GM21723 (cell line): ENCODE measurements at regions not wholly inside any gene's neighbourhood (a gene's known extent, or its start where the extent isn't known, plus 50 kb on each side); places are given as distances from the start of the nearest gene placed in this dataset.

Experiments
- ATAC-seq: cut with Tn5 transposase; IDR thresholded peaks from one replicate; pipeline ENCODE4 v1.9.1; 2021; ENCODE audit warnings: mild to moderate bottlenecking, moderate library complexity; ENCODE audit not compliant: unreplicated experiment

DNA sequence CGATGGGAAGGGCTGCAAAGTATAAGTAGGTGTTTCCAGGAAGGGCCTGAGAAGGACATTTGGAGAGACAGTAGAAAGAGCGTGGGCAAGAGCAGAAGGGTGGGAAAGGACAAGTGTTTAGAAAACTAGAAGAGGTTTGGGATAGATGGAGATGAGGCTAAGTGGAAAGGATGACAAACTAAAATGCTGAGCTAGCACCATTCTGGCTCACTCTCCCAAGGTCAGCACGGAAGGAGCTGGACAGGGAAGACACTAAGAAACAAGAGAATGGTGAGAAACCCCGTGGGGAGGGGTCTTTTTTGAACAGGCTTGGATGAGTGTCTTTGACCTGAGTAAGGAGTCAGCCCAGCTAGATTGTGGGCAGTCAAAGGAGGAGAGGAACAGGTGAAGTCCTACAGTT, 286.0 kb downstream of the CDK5RAP2 start:
- ATAC-seq: no peak

GRCh38 chr9:120292606-120293005, 287.4 kb downstream of the CDK5RAP2 start:
- ATAC-seq: no peak

GRCh38 chr9:120291050-120291449, 288.9 kb downstream of the CDK5RAP2 start:
- no peak for ATAC-seq

DNA sequence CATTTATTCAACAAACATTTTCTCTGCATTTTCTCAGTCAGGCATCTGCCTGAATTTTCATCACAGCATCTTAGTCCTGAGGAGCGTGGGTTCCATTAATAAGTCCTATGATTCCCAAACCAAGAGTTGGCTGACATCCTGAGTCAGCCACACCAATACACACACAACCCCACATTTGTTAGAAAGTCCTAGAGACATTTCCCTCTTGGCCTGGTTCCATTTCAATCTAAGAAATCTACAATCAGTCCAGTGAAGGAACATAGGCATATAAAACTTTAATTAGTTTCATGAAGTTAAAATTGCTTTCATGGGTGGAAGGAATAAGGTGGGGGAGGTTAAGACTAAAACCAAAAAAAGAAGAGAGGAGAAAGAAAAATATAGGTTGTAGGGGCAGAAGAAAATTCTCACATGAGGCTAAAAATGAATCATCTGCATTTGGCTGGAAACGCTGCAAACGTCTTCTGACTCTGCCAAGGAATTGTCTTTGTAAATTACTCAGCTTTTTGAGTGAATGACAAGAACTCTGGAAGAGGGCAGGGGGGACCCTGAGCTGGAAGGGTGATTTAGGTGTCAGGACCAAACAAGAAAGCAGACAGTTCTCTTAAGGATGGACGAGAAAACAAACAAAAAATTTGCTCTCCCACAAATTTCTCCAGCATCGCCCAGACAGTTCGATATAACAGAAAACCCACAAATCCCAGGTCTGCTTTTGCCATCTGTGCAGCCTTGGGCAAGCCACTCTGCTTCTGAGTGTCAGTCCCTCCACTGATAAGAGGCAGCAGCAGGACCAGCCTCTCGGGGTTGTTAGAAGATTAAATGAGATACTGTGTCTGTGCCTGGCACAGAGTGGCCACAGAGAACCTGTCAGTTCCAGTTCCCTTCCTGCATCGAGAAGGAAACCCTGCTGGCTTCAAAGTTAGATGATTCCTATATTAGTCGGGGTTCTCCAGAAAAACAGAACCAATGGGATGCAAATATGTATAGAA, 289.7 kb downstream of the CDK5RAP2 start:
- ATAC-seq: no peak

DNA sequence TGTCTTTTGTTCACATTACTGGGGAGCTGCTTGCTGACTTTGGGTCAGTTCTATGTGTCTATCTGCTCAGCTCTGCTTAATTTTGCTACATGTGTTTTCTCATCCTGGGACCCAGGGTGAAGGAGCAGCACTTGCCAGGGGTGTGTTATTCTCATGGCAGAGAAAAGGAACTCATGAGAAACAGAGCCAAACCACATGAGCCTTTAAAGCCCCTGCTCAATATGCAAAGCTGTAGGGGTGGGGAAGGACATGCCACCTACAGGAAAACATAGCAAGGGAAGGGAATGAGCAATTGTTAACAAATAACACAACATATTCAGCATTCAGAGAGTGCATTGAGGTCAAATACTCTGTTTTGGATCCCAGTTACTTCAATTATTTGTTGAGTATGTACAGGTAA, 290.9 kb downstream of the CDK5RAP2 start:
- ATAC-seq: no peak

- ATAC-seq: no peak
Observed at GRCh38 chr9:120286530-120286929, 293.4 kb downstream of the CDK5RAP2 start.

DNA sequence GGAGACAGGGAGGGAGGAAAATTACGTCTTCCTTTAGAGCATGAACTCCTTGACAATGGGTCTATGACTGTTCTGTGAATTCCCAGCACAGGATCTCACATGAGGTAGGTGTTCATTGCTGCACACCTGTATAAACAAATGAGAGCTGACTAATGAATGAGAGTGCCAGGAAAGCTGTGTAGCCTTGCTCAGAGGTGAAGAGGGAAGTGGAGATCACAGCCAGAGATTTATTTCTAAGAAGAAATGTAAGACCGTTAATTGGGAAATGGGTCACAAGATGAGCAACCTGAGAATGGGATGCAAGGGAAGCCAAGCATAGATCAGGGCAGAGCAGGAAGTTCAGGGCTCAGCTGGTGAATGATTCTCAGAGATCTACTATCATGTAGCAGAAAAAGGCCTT, 295.1 kb downstream of the CDK5RAP2 start:
- ATAC-seq: no peak

- ATAC-seq: no peak
Observed at GRCh38 chr9:120281665-120282064, 298.3 kb downstream of the CDK5RAP2 start.

GRCh38 chr9:120267929-120268328, 312.0 kb downstream of the CDK5RAP2 start:
- ATAC-seq: no peak

DNA sequence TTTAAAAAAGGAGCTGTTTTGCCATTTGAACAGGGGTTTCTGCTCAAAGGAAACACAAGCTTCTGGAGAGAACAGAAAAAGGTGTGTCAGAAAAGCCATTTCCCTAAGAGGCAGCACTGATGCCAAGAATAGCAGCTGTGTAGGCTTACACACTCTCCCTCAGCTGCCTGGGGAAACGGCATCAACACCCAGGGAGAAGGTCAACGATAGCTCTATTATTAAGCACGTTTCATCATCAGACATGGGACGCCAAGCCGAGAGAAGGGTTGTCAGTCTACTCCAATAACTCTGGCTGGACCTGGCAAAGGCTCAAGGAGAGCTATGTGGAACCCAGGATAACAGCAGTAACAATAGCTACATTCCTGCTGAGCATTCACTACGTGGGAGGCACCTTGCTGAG, 314.2 kb downstream of the CDK5RAP2 start:
- ATAC-seq: no peak

DNA sequence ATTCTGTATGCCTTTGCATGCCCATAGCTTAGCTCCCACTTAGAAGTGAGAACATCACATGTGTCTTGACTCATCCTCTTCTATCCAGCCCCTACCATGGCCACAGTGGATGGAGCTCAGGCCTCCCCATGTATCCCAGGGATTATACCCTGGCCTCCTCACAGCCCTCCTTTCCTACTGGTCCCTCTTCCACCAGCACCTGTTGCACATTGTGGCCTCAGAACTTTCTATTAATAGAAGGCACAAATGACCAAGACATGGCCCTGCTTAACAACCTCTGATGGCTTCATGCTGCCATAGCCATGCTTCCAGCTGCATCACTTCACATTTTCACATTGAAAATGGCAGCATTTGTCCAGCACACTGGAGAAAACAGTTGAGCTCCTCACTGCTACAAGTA, 315.4 kb downstream of the CDK5RAP2 start:
- no peak for ATAC-seq

- ATAC-seq: no peak
Observed at GRCh38 chr9:120263836-120264235, 316.1 kb downstream of the CDK5RAP2 start.

DNA sequence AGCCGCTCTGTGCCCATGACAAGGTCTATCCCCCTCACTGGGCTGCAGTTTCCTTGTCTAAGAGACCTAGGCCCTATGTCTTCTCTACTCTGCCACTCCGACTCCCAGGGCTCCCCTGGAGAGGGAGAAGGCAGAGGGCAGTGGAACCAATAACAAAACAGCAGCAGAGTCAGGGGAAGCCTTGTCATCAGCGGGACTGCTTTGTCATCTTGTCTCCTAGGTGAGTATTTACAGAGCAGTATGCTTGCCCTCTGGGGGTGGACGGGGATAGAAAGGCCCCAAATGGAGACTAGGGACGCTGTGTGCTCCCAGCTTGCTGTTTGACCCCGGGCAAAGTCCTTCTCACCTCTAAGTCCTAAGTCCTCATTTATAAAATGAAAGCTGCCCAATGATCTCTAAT, 318.5 kb downstream of the CDK5RAP2 start:
- ATAC-seq: no peak

GRCh38 chr9:120259100-120259499, 320.9 kb downstream of the CDK5RAP2 start:
- no peak for ATAC-seq

DNA sequence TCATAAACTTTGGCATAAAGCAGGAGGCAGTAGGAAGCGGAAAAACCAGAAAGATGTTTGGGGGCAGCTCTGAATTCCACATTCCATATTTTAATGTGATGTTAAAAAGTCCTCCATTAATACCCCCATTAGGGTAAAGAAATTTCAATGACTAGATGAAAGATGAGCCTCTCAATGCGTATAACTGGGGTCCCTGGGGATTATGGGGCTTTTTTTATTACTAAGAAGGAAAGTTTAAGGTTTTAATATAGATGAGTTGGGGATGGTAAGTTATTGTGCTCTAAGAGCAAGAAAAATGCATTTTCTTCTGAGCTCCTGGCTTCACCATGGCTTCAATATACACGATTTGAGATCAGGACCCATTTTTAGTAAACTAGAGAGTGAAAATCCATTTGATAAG, 321.9 kb downstream of the CDK5RAP2 start:
- ATAC-seq: no peak

GRCh38 chr9:120257483-120257882, 322.5 kb downstream of the CDK5RAP2 start:
- no peak for ATAC-seq

DNA sequence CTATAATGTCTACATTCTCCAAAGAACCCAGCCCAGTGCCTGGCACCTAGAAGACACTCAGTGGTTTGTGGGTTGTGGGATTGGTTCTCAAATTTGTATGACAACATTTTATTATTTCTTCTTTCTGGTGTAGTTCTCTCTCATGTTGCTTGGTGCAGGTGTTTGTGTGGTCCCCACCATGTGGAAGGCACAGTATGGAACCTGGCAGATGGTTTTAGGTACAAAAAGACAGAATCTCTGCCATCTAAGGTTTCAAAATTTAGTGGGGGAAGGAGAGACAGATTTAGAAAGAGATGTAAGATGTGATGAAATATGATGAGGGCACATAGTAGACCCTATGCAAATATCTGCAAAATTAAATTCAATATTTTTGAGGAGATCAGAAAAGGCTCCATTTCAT, 323.8 kb downstream of the CDK5RAP2 start:
- ATAC-seq: no peak

- no peak for ATAC-seq
Observed at GRCh38 chr9:120252248-120252647, 327.7 kb downstream of the CDK5RAP2 start.

DNA sequence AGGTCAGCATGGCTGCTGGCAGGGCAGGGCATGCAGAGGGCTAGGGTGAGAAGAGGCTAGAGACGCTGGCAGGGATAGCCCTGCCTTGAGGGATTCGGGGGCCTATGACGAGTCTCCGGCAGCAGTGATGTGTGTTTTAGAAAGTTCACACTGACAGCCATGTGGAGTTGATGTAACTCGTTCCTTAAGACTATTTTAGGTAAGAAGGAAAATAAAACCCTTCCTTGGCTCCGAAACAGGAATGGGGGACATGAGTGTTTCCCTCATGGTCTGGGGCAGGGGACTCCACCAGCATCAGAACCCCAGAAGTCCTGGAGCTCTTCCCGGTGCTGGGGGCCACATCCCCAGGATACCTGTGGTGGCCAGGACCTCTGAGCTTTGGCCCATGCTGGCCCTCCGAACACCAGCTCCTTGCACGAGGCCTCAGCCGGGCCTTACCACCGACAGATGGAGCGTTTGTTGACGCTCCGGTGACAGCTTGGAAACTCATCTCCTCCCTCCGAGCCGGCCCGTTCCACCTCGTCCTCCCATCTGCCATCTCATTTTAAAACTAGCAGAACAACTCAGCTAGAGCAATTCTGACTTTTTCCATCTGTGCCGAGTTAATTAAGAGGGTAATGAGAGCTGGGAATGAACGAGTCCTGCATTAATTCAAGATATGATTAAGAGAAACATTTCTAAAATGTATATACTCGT, 337.7 kb downstream of the CDK5RAP2 start:
- no peak for ATAC-seq

- ATAC-seq: no peak
Observed at GRCh38 chr9:120236596-120236995, 343.4 kb downstream of the CDK5RAP2 start.

GRCh38 chr9:120235081-120235480, 344.9 kb downstream of the CDK5RAP2 start:
- ATAC-seq: no peak

- no peak for ATAC-seq
Observed at GRCh38 chr9:120230227-120230626, 349.7 kb downstream of the CDK5RAP2 start.
